ENCODE measurements at regions not wholly inside any gene's neighbourhood (a gene's known extent, or its start where the extent isn't known, plus 50 kb on each side); places are given as distances from the start of the nearest gene placed in this dataset.

- Mint-ChIP-seq H3K4me1 (ENCODE audit: low read depth, unreplicated experiment) (no peaks in the 10 kb centered on the region), H3K27ac (ENCODE audit: unreplicated experiment) (no peak overlapping the region), H3K4me3 (ENCODE audit: unreplicated experiment) (no peak overlapping the region), H3K36me3 (ENCODE audit: unreplicated experiment) (peaks cover 4% of the 10 kb centered on the region), H3K9me3 (ENCODE audit: unreplicated experiment) (peaks cover 5% of the 10 kb centered on the region), H3K27me3 (ENCODE audit: unreplicated experiment) (no peaks in the 10 kb centered on the region)
- no peak for DNase-seq
- no peak for TF ChIP-seq CTCF (IDR thresholded peaks at IDR 0.05; ENCODE audit: partially characterized antibody, unreplicated experiment)
Observed at GRCh38 chr14:30312214-30312613, 246.7 kb upstream of the G2E3 start.

- no peak for DNase-seq
- H3K27me3 Mint-ChIP-seq (ENCODE audit: unreplicated experiment), result no peaks in the 10 kb centered on the region
- H3K4me3 Mint-ChIP-seq (ENCODE audit: unreplicated experiment), result no peak overlapping the region
- H3K36me3 Mint-ChIP-seq (ENCODE audit: unreplicated experiment), result peaks cover 4% of the 10 kb centered on the region
- TF ChIP-seq CTCF (IDR thresholded peaks at IDR 0.05; ENCODE audit: partially characterized antibody, unreplicated experiment), result no peak
- no peaks in the 10 kb centered on the region for H3K4me1 Mint-ChIP-seq (ENCODE audit: low read depth, unreplicated experiment)
- H3K27ac Mint-ChIP-seq (ENCODE audit: unreplicated experiment), result no peak overlapping the region
- H3K9me3 Mint-ChIP-seq (ENCODE audit: unreplicated experiment), result peaks cover 5% of the 10 kb centered on the region
Observed at GRCh38 chr14:30317729-30318128, 241.2 kb upstream of the G2E3 start.

GRCh38 chr14:30322819-30323218, 236.1 kb upstream of the G2E3 start:
- Mint-ChIP-seq H3K27ac (ENCODE audit: unreplicated experiment) (no peak overlapping the region), H3K4me1 (ENCODE audit: low read depth, unreplicated experiment) (peaks cover 1% of the 10 kb centered on the region), H3K4me3 (ENCODE audit: unreplicated experiment) (no peak overlapping the region), H3K36me3 (ENCODE audit: unreplicated experiment) (no peaks in the 10 kb centered on the region), H3K9me3 (ENCODE audit: unreplicated experiment) (peaks cover 3% of the 10 kb centered on the region), H3K27me3 (ENCODE audit: unreplicated experiment) (no peaks in the 10 kb centered on the region)
- DNase-seq, result no peak
- TF ChIP-seq CTCF (IDR thresholded peaks at IDR 0.05; ENCODE audit: partially characterized antibody, unreplicated experiment), result no peak

- Mint-ChIP-seq H3K4me3 (ENCODE audit: unreplicated experiment) (no peak overlapping the region), H3K36me3 (ENCODE audit: unreplicated experiment) (no peaks in the 10 kb centered on the region), H3K27ac (ENCODE audit: unreplicated experiment) (peak overlapping the region; percentile 20), H3K9me3 (ENCODE audit: unreplicated experiment) (no peaks in the 10 kb centered on the region), H3K27me3 (ENCODE audit: unreplicated experiment) (peaks cover 2% of the 10 kb centered on the region), H3K4me1 (ENCODE audit: low read depth, unreplicated experiment) (peaks cover 15% of the 10 kb centered on the region)
- no peak for TF ChIP-seq CTCF (IDR thresholded peaks at IDR 0.05; ENCODE audit: partially characterized antibody, unreplicated experiment)
- DNase-seq, result no peak
Observed at GRCh38 chr14:30330033-30330432, 228.9 kb upstream of the G2E3 start.

- peaks cover 2% of the 10 kb centered on the region for H3K27me3 Mint-ChIP-seq (ENCODE audit: unreplicated experiment)
- no peak for DNase-seq
- no peak overlapping the region for H3K27ac Mint-ChIP-seq (ENCODE audit: unreplicated experiment)
- H3K36me3 Mint-ChIP-seq (ENCODE audit: unreplicated experiment), result no peaks in the 10 kb centered on the region
- H3K4me3 Mint-ChIP-seq (ENCODE audit: unreplicated experiment), result no peak overlapping the region
- peaks cover 15% of the 10 kb centered on the region for H3K4me1 Mint-ChIP-seq (ENCODE audit: low read depth, unreplicated experiment)
- no peaks in the 10 kb centered on the region for H3K9me3 Mint-ChIP-seq (ENCODE audit: unreplicated experiment)
- TF ChIP-seq CTCF (IDR thresholded peaks at IDR 0.05; ENCODE audit: partially characterized antibody, unreplicated experiment), result peak; percentile 85
Observed at GRCh38 chr14:30330445-30330844, 228.5 kb upstream of the G2E3 start.

Data from glutamatergic neuron (in vitro differentiated cells).